ENCODE measurements at regions not wholly inside any gene's neighbourhood (a gene's known extent, or its start where the extent isn't known, plus 50 kb on each side); places are given as distances from the start of the nearest gene placed in this dataset.

DNA sequence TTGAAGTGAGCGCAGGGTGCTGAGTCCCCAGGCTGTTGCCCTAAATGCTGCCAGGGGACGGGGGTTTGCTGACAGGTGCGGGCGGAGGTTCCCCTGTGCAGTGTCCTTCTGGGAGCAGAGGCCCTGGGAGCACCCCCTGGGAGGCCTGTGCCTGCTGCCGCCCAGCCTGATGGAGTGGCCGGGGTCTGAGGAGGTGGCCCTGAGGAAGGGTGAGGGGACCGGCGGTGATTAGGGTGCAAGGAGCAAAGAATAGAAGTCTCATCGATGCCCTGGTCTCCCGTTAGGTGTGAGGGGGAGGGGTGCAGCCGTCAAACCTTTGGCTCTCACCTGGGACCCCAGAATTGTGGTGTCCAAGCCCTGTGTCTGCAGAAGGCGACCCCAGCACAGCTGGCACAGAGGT is 1294.7 kb downstream of the BRD1 start:
- TF ChIP-seq, protein P1, sequence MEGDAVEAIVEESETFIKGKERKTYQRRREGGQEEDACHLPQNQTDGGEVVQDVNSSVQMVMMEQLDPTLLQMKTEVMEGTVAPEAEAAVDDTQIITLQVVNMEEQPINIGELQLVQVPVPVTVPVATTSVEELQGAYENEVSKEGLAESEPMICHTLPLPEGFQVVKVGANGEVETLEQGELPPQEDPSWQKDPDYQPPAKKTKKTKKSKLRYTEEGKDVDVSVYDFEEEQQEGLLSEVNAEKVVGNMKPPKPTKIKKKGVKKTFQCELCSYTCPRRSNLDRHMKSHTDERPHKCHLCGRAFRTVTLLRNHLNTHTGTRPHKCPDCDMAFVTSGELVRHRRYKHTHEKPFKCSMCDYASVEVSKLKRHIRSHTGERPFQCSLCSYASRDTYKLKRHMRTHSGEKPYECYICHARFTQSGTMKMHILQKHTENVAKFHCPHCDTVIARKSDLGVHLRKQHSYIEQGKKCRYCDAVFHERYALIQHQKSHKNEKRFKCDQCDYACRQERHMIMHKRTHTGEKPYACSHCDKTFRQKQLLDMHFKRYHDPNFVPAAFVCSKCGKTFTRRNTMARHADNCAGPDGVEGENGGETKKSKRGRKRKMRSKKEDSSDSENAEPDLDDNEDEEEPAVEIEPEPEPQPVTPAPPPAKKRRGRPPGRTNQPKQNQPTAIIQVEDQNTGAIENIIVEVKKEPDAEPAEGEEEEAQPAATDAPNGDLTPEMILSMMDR (IDR thresholded peaks at IDR 0.05), result no peak
- no peak for TF ChIP-seq EZH2 (IDR thresholded peaks at IDR 0.05; ENCODE audit: borderline replicate concordance, insufficient read depth, low read depth, low read length, poor library complexity, severe bottlenecking)
